Stimulated activated CD8-positive, alpha-beta memory T cell treated with anti-CD3 and anti-CD28 coated beads, Interleukin-2, amount 100 ng/mL, for 1 hour (primary cell): ENCODE measurements at regions not wholly inside any gene's neighbourhood (a gene's known extent, or its start where the extent isn't known, plus 50 kb on each side); places are given as distances from the start of the nearest gene placed in this dataset.
"Not testable (repeated sequence)": the region's sequence is repeated elsewhere in the genome, so short reads cannot be mapped to it uniquely, and the experiment has no call there.

Experiments
- DNase-seq, 2 donors: peaks; one replicate each; pipeline ENCODE4 v3.0.0-alpha.2; 2020; ENCODE audit warnings: low read depth in 2 of 2

DNA sequence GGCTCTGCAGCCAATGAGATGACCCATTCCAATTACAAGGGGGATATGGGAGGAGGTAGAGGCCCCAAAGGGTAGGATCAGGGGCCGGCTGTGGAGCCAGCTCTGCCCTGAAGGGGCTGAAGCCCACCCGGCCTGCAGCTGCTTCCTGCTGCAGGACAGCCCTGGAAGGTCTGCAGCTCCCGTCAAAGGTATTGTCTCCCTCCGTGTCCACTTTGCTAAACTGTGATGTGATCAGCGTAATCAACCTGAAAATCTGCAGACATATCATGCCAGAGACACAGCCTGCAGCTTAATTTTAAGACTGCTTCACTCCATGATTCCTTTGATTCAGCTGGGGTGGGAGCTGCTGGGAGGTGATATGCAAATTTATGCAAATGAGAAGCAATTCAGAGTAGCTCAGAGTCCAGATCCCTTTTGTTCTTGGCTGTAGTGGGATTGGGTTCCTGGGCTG lies 90.7 kb downstream of the GADD45G start:
- DNase-seq: no peak

- not testable (repeated sequence) for DNase-seq
These were observed 91.2 kb downstream of the GADD45G start for GRCh38 chr9:89695979-89696378.

- no peak for DNase-seq
These were observed 92.0 kb downstream of the GADD45G start for GRCh38 chr9:89696780-89697179.

DNA sequence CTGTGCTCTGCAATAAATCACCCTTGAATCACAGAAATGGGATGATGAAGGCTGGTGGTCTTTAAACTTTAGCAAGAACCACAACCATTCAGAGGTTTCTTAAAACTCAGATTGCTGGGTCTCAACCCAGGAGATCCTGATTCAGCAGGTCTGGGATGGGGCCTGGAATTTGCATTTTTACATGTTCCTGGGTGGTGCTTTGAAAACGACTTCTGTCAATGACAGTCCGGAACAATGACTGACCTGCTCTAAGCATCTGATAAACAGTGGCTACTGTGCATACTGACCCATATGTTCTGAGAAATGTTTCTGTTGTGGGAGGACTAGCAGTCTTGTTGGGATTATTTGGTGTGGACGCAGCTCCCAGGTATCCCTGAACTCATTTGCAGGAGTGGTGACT lies 92.7 kb downstream of the GADD45G start:
- no peak for DNase-seq

DNA sequence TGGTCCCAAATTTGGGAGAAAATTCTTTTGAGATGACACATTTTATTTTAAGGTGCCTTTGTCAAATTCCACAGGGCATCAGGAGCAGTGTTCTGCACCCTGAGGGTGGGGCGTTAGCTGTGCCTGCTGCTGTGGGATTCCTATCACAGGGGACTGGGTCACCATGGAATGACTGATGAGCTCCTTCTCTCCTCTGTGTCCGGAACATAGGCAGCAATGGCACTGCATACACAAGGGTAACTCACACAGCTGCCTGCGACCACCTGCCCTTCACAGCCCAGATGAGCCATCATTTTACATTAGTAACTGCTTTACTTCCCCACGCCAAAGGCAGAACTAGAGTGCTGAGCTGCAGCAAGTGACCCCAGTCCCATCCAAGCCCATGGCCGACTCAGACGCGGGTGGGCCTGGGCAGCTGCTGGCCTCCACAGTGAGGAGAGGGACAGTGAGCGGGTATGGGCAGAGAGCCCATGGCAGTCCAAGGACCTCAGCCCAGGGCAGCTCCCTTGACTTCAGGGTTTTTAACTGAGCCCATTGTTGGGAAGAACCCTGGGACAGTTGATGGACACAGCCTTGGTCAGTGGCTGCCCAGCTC lies 93.7 kb downstream of the GADD45G start:
- DNase-seq: no peak

- no peak for DNase-seq
These were observed 94.8 kb downstream of the GADD45G start for GRCh38 chr9:89699646-89700045.

GRCh38 chr9:89701221-89701798 lies 96.5 kb downstream of the GADD45G start:
- DNase-seq: peak; percentile 5 to 26

DNA sequence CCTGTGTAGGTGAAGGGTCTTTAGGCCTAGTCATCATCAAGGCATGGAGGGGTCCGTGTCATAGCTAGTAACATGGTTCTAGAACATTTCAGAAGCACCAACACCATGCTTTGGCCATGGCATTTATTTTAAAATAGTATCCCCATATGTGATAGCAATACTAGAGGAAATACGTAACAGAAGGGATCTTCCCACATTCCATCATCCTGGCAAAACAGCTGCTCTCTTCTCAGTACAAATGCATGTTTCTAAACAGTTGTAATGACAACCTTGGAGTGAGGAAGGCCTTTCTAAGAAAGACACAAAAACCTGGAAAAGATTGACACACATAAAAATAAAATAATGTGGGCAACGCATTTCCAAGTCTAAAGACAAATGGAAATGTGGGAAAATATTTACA lies 97.6 kb downstream of the GADD45G start:
- DNase-seq: no peak

DNA sequence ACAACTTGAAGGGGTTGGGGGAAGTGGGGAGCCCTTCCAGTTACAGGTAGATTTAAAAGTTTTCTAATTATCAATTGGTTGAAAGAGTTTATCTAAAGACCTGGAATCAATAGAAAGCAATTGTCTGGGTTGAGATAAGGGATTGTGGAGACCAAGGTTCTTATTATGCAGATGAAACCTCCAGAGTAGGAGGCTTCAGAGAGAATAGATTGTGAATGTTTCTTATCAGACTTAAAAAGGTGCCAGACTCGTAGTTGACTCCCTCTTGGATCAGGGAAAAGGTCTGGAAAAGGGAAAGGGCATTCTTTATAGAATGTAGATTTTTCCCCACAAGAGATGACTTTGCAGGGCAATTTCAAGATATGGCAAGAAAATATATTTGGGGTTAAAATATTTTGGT lies 100.8 kb downstream of the GADD45G start:
- DNase-seq: no peak

DNA sequence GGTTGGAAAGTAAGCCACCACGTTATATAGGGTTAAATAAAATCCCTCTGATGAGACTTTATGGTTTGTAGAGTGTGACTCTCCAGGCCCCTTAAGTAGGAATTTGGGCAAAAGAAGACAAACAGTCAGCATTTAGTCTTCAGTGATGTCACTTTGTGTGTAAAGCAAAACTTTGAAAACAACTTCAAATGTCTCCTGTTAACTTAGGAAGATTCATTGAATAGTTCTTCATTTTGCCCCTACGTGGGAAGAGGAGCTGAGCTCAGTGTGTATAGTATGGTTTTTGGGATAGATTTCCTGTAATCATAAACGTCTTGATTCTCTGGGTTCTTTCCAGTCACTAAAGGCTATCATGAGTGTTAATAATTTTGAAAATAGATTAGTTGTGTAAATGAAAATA lies 101.3 kb downstream of the GADD45G start:
- DNase-seq: no peak

- DNase-seq: no peak
These were observed 101.9 kb downstream of the GADD45G start for GRCh38 chr9:89706731-89707191.

DNA sequence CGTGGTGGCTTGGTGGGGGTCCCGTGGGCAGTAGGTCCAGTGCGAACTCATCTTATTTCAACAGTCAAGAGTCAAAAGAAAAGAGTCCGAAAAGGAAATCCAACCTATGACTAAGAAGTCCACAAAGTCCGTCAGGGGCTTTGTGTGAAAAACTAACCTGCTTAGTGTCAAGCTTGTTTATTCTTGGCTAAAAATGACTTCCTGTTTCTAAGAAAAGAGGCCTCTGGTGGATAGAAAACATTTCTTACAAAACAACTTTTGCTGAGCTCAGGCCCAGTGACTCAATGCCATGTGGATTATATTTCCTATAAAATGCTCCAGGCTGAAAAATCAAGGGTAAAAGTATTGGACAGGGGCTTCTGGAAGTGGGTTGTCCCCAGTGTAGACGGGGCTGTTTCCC lies 105.9 kb downstream of the GADD45G start:
- no peak for DNase-seq

DNA sequence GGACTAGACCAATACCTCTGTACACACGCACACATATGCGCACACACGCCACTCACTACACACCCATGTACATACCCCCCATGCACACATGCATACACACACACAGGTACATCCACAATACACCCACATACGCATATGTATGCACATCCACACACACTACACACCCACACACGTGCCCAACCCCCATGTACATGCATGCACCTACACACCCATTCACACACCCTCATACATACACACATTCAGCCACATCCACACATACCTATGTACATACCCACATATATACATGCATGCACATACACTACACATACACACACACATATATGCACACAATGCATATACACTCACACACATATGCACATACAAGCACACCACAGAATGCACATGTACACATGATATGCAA lies 107.1 kb downstream of the GADD45G start:
- DNase-seq: no peak

DNA sequence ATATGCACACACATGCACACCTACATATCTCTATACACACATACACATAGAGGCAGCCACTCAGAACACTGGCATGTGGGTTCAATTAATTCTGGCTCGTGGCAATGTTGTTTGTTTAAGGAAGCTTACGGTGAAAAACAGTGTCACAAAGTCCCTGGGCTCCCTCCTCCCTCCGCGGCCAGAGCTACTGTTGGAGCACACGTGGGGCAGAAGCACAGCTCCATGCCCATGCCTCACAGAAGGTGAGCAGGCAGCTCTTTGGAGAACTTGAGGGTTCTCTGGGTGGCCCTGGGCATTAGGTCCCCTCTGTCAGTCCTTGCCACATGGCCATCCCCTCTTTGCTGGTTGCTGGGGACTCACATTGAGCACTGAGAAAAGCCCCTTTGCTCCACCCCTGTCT lies 107.5 kb downstream of the GADD45G start:
- no peak for DNase-seq

DNA sequence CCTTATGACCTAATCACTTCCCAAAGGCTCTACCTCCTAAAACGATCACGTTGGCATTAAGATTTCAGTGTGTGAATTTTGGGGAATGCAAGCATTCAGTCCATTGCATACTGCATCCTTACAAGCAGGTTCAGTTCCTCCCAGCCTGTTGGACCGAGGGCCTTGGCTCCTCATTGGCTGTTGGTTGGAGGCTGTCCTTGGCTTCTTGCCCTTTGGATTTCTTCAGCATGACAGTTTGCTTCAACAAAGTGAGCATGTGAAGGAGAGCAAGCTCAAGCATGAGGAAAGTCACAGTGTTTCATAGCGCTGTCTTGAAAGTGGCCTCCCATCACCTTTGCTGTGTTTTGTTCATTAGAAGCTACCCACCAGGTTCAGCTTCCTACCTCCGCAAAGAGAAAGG lies 109.5 kb downstream of the GADD45G start:
- DNase-seq: no peak

GRCh38 chr9:89715318-89715858 lies 110.6 kb downstream of the GADD45G start:
- no peak for DNase-seq

DNA sequence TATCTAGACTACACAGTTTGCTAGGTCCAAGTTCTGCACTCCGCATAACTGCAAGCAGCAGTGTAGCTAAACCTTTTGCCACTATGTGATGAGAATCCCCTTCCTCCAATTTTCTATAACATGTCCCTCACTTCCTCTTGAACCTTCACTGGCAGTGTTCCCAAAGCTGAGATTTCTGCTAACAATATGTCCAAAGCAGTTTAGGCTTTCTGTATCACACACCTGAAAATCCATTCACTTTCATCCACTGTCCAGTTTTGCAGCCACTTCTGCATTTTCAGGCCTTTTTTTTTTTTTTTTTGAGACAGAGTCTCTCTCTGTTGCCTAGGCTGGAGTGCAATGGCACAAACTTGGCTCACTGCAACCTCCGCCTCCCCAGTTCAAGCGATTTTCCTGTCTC lies 111.1 kb downstream of the GADD45G start:
- no peak for DNase-seq

- DNase-seq: no peak
These were observed 111.7 kb downstream of the GADD45G start for GRCh38 chr9:89716559-89716958.

- DNase-seq: no peak
These were observed 113.4 kb downstream of the GADD45G start for GRCh38 chr9:89718176-89718575.

GRCh38 chr9:89718651-89719050 lies 113.8 kb downstream of the GADD45G start:
- DNase-seq: no peak

DNA sequence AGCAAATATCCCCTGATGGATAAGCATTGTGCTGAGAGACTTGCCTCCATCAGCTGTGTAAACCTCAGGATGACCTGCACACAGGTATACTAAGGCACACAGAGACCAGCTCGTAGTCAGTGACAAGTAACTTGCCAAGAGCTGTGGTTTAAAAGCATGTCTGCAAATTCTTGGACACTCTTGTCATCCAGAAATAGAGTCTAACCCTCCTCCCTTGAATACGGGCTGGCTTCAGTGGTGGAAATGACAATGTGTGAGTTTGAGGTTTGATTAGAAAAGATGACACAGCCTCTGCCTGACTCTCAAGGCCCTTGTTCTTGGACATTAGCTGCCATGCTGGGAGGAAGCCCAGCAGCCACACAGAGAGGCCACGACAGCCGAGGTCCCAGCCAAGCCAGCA lies 114.4 kb downstream of the GADD45G start:
- no peak for DNase-seq

- no peak for DNase-seq
These were observed 115.9 kb downstream of the GADD45G start for GRCh38 chr9:89720696-89721175.

DNA sequence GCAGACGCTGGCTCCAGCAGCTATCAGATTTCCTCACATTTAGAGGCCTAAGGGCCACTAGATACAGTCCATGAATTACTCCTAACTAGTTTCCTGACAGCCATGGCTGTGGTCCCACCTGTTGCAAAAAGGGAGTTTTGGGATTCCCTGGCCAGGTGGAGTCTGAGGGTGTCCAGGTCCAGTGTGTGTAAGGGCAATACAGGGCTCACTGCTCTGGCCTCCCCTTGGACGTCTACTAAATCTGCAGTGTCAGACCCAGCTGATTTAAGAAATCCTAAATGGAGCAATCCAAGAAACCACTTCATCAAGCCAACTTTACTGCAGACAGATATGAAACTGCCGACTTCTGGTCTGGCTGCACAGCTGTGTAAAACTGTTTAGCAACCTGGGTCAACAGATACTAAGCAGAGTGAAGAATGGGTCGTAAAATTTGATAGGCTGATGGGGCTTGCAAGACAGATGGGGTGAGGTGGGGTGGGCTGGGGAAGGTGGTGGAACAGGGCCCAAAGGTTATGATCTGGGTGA lies 116.4 kb downstream of the GADD45G start:
- no peak for DNase-seq
